OCI-LY1 (cell line): ENCODE measurements at regions not wholly inside any gene's neighbourhood (a gene's known extent, or its start where the extent isn't known, plus 50 kb on each side); places are given as distances from the start of the nearest gene placed in this dataset.

Experiments
- H2AFZ ChIP-seq: fragments of 200-600 bp; sonication (generic), shearing (Covaris generic); 2 replicates; pipeline ENCODE4 v1.6.0; 2014; ENCODE audit warnings: antibody characterized with exemption, mild to moderate bottlenecking, low read length
- H3F3A ChIP-seq: fragments of 200-600 bp; sonication (generic), shearing (Covaris generic); 2 replicates; pipeline ENCODE4 v1.6.0; 2014; ENCODE audit warnings: mild to moderate bottlenecking, antibody characterized with exemption, low read length, moderate library complexity; ENCODE audit not compliant: insufficient read depth
- H3K27ac ChIP-seq: fragments of 200-600 bp; sonication (generic); 2 replicates; pipeline ENCODE4 v1.5.1; 2014; ENCODE audit warnings: low read length, mixed run types, mild to moderate bottlenecking, low read depth; ENCODE audit not compliant: poor library complexity, severe bottlenecking
- H3K27me3 ChIP-seq: fragments of 200-600 bp; sonication (generic); 2 replicates; pipeline ENCODE4 v1.6.0; 2014; ENCODE audit warnings: antibody characterized with exemption, mild to moderate bottlenecking, low read length, moderate library complexity; ENCODE audit not compliant: insufficient read depth
- H3K36me3 ChIP-seq: fragments of 200-600 bp; sonication (generic); 2 replicates; pipeline ENCODE4 v1.6.1; 2014; ENCODE audit warnings: mild to moderate bottlenecking, antibody characterized with exemption, low read length, moderate library complexity, mixed read lengths; ENCODE audit not compliant: insufficient read depth
- H3K4me1 ChIP-seq: fragments of 200-600 bp; sonication (generic); 2 replicates; pipeline ENCODE4 v1.5.1; 2014; ENCODE audit warnings: mild to moderate bottlenecking, low read length, moderate library complexity; ENCODE audit not compliant: insufficient read depth, severe bottlenecking
- H3K4me2 ChIP-seq: fragments of 200-600 bp; sonication (generic), shearing (Covaris generic); 2 replicates; pipeline ENCODE4 v1.6.1; 2014; ENCODE audit warnings: low read length
- H3K4me3 ChIP-seq: fragments of 200-600 bp; sonication (generic); 2 replicates; pipeline ENCODE4 v1.5.1; 2014; ENCODE audit warnings: low read length, low read depth, mild to moderate bottlenecking, mixed read lengths; ENCODE audit not compliant: poor library complexity, severe bottlenecking
- H3K79me2 ChIP-seq: fragments of 200-600 bp; shearing (Covaris generic); 2 replicates; pipeline ENCODE4 v1.6.1; 2016; ENCODE audit warnings: mixed run types, low read length, mixed read lengths; ENCODE audit not compliant: insufficient read depth
- H3K9ac ChIP-seq: fragments of 200-600 bp; sonication (generic), shearing (Covaris generic); 2 replicates; pipeline ENCODE4 v1.6.1; 2014; ENCODE audit warnings: mild to moderate bottlenecking, low read length, mixed read lengths
- H3K9me2 ChIP-seq: fragments of 200-600 bp; sonication (generic), shearing (Covaris generic); 2 replicates; pipeline ENCODE4 v1.6.1; 2014; ENCODE audit warnings: low read depth, mild to moderate bottlenecking, low read length, mixed read lengths
- H3K9me3 ChIP-seq: fragments of 200-600 bp; shearing (Covaris generic); 2 replicates; pipeline ENCODE4 v1.6.1; 2014; ENCODE audit warnings: low read length, mixed read lengths
- H4K20me1 ChIP-seq: fragments of 200-600 bp; sonication (generic), shearing (Covaris generic); 2 replicates; pipeline ENCODE4 v1.6.0; 2016; ENCODE audit warnings: mild to moderate bottlenecking, low read length; ENCODE audit not compliant: insufficient read depth
- CTCF ChIP-seq: fragments of 200-600 bp; sonication (generic), shearing (Covaris generic); IDR thresholded peaks from 2 replicates; pipeline ENCODE4 v1.5.1; 2017; ENCODE audit warnings: mild to moderate bottlenecking, antibody characterized with exemption, low read length, moderate library complexity, mixed read lengths
- EZH2 ChIP-seq: fragments of 200-600 bp; sonication (generic), shearing (Covaris generic); IDR thresholded peaks from 2 replicates; pipeline ENCODE4 v1.8.0; 2017; ENCODE audit warnings: borderline replicate concordance, mixed run types, mild to moderate bottlenecking, antibody characterized with exemption, low read length, moderate library complexity, mixed read lengths

DNA sequence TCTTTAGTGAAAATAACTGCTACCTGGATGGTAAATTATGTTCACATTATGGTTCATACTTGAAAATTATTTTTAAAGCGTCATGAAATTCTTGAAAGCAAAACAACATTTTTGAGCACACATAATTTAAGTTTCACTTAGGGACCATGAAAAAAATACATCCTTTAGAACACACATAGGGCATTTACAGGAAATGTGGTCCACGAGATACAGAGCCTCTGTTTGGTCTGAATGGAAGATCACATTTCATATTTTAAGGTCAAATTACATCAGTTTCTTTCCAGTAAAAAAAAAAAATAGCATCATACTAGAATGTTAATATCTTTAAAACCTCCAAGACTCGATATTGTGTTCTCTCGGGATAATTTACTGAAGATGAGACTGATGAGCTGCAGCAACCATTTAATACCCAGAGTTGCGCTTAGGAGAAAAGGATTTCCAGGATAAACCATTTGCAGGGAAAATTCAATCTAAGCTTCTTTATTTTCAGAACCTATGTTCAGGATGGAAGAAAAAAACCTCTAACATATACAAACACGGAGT lies 720.7 kb downstream of the DIAPH3 start:
- no peak for TF ChIP-seq CTCF
- no peak for TF ChIP-seq EZH2
- Histone ChIP-seq H3K4me1 (no peaks in the 10 kb centered on the region), H4K20me1 (no peaks in the 10 kb centered on the region), H3K9me2 (no peaks in the 10 kb centered on the region), H3K9ac (no peak overlapping the region), H3K27ac (no peak overlapping the region), H3K4me2 (no peak overlapping the region), H3K9me3 (no peaks in the 10 kb centered on the region), H2AFZ (no peak overlapping the region), H3K27me3 (no peaks in the 10 kb centered on the region), H3K79me2 (no peaks in the 10 kb centered on the region), H3F3A (no peaks in the 10 kb centered on the region), H3K36me3 (no peaks in the 10 kb centered on the region), H3K4me3 (no peak overlapping the region)

DNA sequence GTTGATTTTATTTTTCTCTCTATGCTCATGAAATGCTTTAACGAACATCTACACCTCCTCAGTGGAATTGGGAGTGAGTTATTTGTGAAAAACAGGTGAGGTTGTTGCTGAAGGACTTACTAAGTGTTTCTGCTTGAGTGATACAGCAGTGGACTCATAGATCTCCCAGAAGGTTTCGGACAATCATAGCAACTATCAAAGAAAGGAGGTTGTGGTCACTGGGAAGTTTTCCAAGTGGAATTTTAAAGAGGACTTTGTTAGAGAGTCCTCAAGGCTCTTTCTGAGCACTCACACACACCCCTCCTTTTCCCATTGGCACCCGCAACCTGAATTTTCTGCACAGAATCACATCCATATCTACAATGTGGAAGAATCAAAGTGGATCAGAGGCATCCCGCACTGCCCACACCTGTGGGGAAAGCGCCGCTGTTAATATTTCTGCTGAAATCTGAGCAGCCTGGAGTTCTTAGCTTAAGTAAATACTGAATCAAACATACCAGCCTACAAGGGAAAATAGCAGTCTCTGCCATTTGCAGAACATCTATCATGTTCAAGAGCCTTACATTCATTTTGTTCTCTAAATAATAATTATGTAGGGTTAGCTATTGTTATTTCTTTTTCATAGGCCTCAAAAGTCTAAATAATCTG lies 719.4 kb downstream of the DIAPH3 start:
- Histone ChIP-seq H3K9me2 (no peaks in the 10 kb centered on the region), H3K4me1 (no peaks in the 10 kb centered on the region), H3K9ac (no peak overlapping the region), H3K4me3 (no peak overlapping the region), H3K9me3 (no peaks in the 10 kb centered on the region), H3F3A (no peaks in the 10 kb centered on the region), H3K27ac (no peak overlapping the region), H3K79me2 (no peaks in the 10 kb centered on the region), H2AFZ (no peak overlapping the region), H3K36me3 (no peaks in the 10 kb centered on the region), H4K20me1 (no peaks in the 10 kb centered on the region), H3K27me3 (no peaks in the 10 kb centered on the region), H3K4me2 (no peak overlapping the region)
- TF ChIP-seq CTCF (no peak), EZH2 (no peak)

DNA sequence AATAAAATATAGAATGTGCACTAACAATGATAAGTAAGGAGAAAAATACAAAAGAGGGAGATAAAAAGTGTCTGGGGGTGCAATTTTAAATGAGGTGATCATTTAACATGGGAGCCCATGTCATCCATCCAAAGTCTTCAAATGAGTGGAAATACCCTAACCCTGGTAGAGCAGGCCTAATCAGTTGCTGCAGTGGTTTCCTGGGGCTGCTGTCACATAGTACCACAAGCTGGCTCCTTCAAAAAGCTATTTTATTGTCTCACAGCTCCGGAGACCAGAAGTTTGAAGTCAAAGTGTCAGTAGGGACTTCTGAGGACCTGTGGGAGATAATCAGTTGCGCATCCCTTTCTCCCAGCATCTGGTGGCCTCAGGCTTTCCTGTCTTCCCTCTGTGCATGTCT lies 717.9 kb downstream of the DIAPH3 start:
- H3K79me2 ChIP-seq: no peaks in the 10 kb centered on the region
- no peak overlapping the region for H3K4me3 ChIP-seq

More for the DNA sequence above, 717.9 kb downstream of the DIAPH3 start:
- Histone ChIP-seq H3F3A (no peaks in the 10 kb centered on the region), H3K27ac (no peak overlapping the region), H2AFZ (no peak overlapping the region), H3K27me3 (no peaks in the 10 kb centered on the region), H3K9me3 (no peaks in the 10 kb centered on the region), H3K4me2 (no peak overlapping the region), H3K4me1 (no peaks in the 10 kb centered on the region), H3K36me3 (no peaks in the 10 kb centered on the region), H3K9me2 (no peaks in the 10 kb centered on the region), H3K9ac (no peak overlapping the region), H4K20me1 (no peaks in the 10 kb centered on the region)
- no peak for TF ChIP-seq EZH2
- no peak for TF ChIP-seq CTCF
